ENCODE measurements at regions not wholly inside any gene's neighbourhood (a gene's known extent, or its start where the extent isn't known, plus 50 kb on each side); places are given as distances from the start of the nearest gene placed in this dataset.

- ChIA-PET CTCF (no interaction called here), POLR2A (no interaction called here)
- no peak for DNase-seq (ENCODE audit: extremely low spot score)
- TF ChIP-seq TARDBP (IDR thresholded peaks at IDR 0.05) (no peak), FOXA1 (IDR thresholded peaks at IDR 0.05) (no peak), ARNT (IDR thresholded peaks at IDR 0.05) (no peak), ZNF384 (IDR thresholded peaks at IDR 0.05) (no peak), ELF4 (IDR thresholded peaks at IDR 0.05) (no peak), SUZ12 (IDR thresholded peaks at IDR 0.05) (no peak), PKNOX1 (IDR thresholded peaks at IDR 0.05) (no peak), CTBP1 (IDR thresholded peaks at IDR 0.05; ENCODE audit: borderline replicate concordance) (no peak), SP1 (IDR thresholded peaks at IDR 0.05) (no peak), FOXK2 (IDR thresholded peaks at IDR 0.05) (no peak), HDGF (IDR thresholded peaks at IDR 0.05; ENCODE audit: borderline replicate concordance) (no peak), BHLHE40 (IDR thresholded peaks at IDR 0.05; ENCODE audit: borderline replicate concordance) (no peak), NFRKB (IDR thresholded peaks at IDR 0.05) (no peak), L3MBTL2 (conservative IDR thresholded peaks at IDR 0.05) (no peak), FOXM1 (IDR thresholded peaks at IDR 0.05; ENCODE audit: borderline replicate concordance) (no peak), LEF1 (IDR thresholded peaks at IDR 0.05; ENCODE audit: borderline replicate concordance) (no peak)
Observed at GRCh38 chr11:134604886-134605285, 192.8 kb upstream of the B3GAT1 start.

GRCh38 chr11:134599299-134599771 lies 187.3 kb upstream of the B3GAT1 start:
- ChIA-PET POLR2A (no interaction called here), CTCF (no interaction called here)
- TF ChIP-seq FOXA1 (IDR thresholded peaks at IDR 0.05), result no peak
- no peak for TF ChIP-seq NFRKB (IDR thresholded peaks at IDR 0.05)
- no peak for TF ChIP-seq CTBP1 (IDR thresholded peaks at IDR 0.05; ENCODE audit: borderline replicate concordance)
- TF ChIP-seq BHLHE40 (IDR thresholded peaks at IDR 0.05; ENCODE audit: borderline replicate concordance), result no peak
- no peak for TF ChIP-seq ARNT (IDR thresholded peaks at IDR 0.05)
- no peak for TF ChIP-seq ELF4 (IDR thresholded peaks at IDR 0.05)
- no peak for TF ChIP-seq FOXM1 (IDR thresholded peaks at IDR 0.05; ENCODE audit: borderline replicate concordance)
- no peak for TF ChIP-seq HDGF (IDR thresholded peaks at IDR 0.05; ENCODE audit: borderline replicate concordance)
- no peak for TF ChIP-seq FOXK2 (IDR thresholded peaks at IDR 0.05)
- no peak for TF ChIP-seq PKNOX1 (IDR thresholded peaks at IDR 0.05)
- TF ChIP-seq TARDBP (IDR thresholded peaks at IDR 0.05), result no peak
- TF ChIP-seq SUZ12 (IDR thresholded peaks at IDR 0.05), result no peak
- no peak for TF ChIP-seq LEF1 (IDR thresholded peaks at IDR 0.05; ENCODE audit: borderline replicate concordance)
- TF ChIP-seq L3MBTL2 (conservative IDR thresholded peaks at IDR 0.05), result no peak
- no peak for TF ChIP-seq ZNF384 (IDR thresholded peaks at IDR 0.05)
- no peak for TF ChIP-seq SP1 (IDR thresholded peaks at IDR 0.05)
- no peak for DNase-seq (ENCODE audit: extremely low spot score)

- TF ChIP-seq FOXA1 (IDR thresholded peaks at IDR 0.05), result no peak
- no peak for DNase-seq (ENCODE audit: extremely low spot score)
- CTCF ChIA-PET, result no interaction called here
- POLR2A ChIA-PET, result no interaction called here
Observed at GRCh38 chr11:134598368-134598767, 186.3 kb upstream of the B3GAT1 start.

- ChIA-PET POLR2A (no interaction called here), CTCF (interaction anchor here (0.5 kb wide), 1 partner anchor 281 kb away, joined by 3 read pairs; no protein-coding TSS in a partner anchor)
Observed at GRCh38 chr11:134597452-134597851, 185.4 kb upstream of the B3GAT1 start.

GRCh38 chr11:134596404-134596803 lies 184.4 kb upstream of the B3GAT1 start:
- CTCF ChIA-PET, result no interaction called here
- POLR2A ChIA-PET, result interaction anchor here (0.7 kb wide), 1 partner anchor 316 kb away, joined by 3 read pairs; no protein-coding TSS in a partner anchor
- no peak for TF ChIP-seq FOXK2 (IDR thresholded peaks at IDR 0.05)
- TF ChIP-seq CTBP1 (IDR thresholded peaks at IDR 0.05; ENCODE audit: borderline replicate concordance), result no peak
- no peak for TF ChIP-seq SUZ12 (IDR thresholded peaks at IDR 0.05)
- no peak for TF ChIP-seq ELF4 (IDR thresholded peaks at IDR 0.05)
- TF ChIP-seq NFRKB (IDR thresholded peaks at IDR 0.05), result no peak
- TF ChIP-seq BHLHE40 (IDR thresholded peaks at IDR 0.05; ENCODE audit: borderline replicate concordance), result no peak
- no peak for TF ChIP-seq HDGF (IDR thresholded peaks at IDR 0.05; ENCODE audit: borderline replicate concordance)
- no peak for TF ChIP-seq TARDBP (IDR thresholded peaks at IDR 0.05)
- DNase-seq (ENCODE audit: extremely low spot score), result no peak

More at GRCh38 chr11:134597452-134597851, 185.4 kb upstream of the B3GAT1 start:
- DNase-seq (ENCODE audit: extremely low spot score), result no peak
- TF ChIP-seq SUZ12 (IDR thresholded peaks at IDR 0.05) (no peak), NFRKB (IDR thresholded peaks at IDR 0.05) (no peak), SP1 (IDR thresholded peaks at IDR 0.05) (no peak), BHLHE40 (IDR thresholded peaks at IDR 0.05; ENCODE audit: borderline replicate concordance) (no peak), ELF4 (IDR thresholded peaks at IDR 0.05) (no peak), ZNF384 (IDR thresholded peaks at IDR 0.05) (no peak), TARDBP (IDR thresholded peaks at IDR 0.05) (no peak), FOXK2 (IDR thresholded peaks at IDR 0.05) (no peak), LEF1 (IDR thresholded peaks at IDR 0.05; ENCODE audit: borderline replicate concordance) (no peak), FOXA1 (IDR thresholded peaks at IDR 0.05) (no peak)

- TF ChIP-seq TARDBP (IDR thresholded peaks at IDR 0.05) (no peak), PKNOX1 (IDR thresholded peaks at IDR 0.05) (no peak), FOXM1 (IDR thresholded peaks at IDR 0.05; ENCODE audit: borderline replicate concordance) (no peak), FOXA1 (IDR thresholded peaks at IDR 0.05) (no peak), ARNT (IDR thresholded peaks at IDR 0.05) (no peak), SUZ12 (IDR thresholded peaks at IDR 0.05) (no peak), CTBP1 (IDR thresholded peaks at IDR 0.05; ENCODE audit: borderline replicate concordance) (no peak), LEF1 (IDR thresholded peaks at IDR 0.05; ENCODE audit: borderline replicate concordance) (no peak), ELF4 (IDR thresholded peaks at IDR 0.05) (no peak), FOXK2 (IDR thresholded peaks at IDR 0.05) (no peak)
- peak; percentile 58 for DNase-seq (ENCODE audit: extremely low spot score)
- POLR2A ChIA-PET, result no interaction called here
- CTCF ChIA-PET, result no interaction called here
Observed at GRCh38 chr11:134592391-134592990, 180.4 kb upstream of the B3GAT1 start.
